ENCODE measurements at regions not wholly inside any gene's neighbourhood (a gene's known extent, or its start where the extent isn't known, plus 50 kb on each side); places are given as distances from the start of the nearest gene placed in this dataset.
A peak's percentile ranks its signal among the peaks of the same experiment; 100 is the strongest.

GRCh38 chr15:37203050-37203449 lies 102.7 kb upstream of the MEIS2 start:
- 81% methylated on average over 2 of the region's 2 CpGs for WGBS
- Histone ChIP-seq H4K91ac (ENCODE audit: low read length) (no peak overlapping the region), H3K4me1 (ENCODE audit: control insufficient read depth, insufficient read depth, low read depth, low read length) (no peaks in the 10 kb centered on the region), H3K79me1 (replicated peaks; ENCODE audit: low read length, poor library complexity, severe bottlenecking) (no peaks in the 10 kb centered on the region), H2BK120ac (ENCODE audit: low read depth, low read length) (no peak overlapping the region), H3K23ac (ENCODE audit: low read length in 2 of 2) (no peak overlapping the region), H2BK12ac (ENCODE audit: low read length in 2 of 2) (no peak overlapping the region), H3K18ac (ENCODE audit: low read depth in 1 of 2, low read length in 2 of 2) (no peak overlapping the region), H3K4me3 (ENCODE audit: insufficient read depth in 1 of 2, low read depth in 1 of 2, low read length in 2 of 2) (no peak overlapping the region), H3K4ac (ENCODE audit: low read depth in 1 of 2, low read length in 2 of 2) (no peak overlapping the region), H2BK5ac (ENCODE audit: low read depth, low read length, poor library complexity, severe bottlenecking) (no peak overlapping the region), H3K27me3 (ENCODE audit: control insufficient read depth in 1 of 2, insufficient read depth in 1 of 2, low read length in 2 of 2) (no peaks in the 10 kb centered on the region), H4K8ac (ENCODE audit: low read length) (no peak overlapping the region), H3K9me3 (ENCODE audit: control insufficient read depth, low read length) (no peaks in the 10 kb centered on the region), H3K27ac (ENCODE audit: low read length, poor library complexity, severe bottlenecking) (no peak overlapping the region), H3K14ac (ENCODE audit: low read length in 2 of 2) (no peak overlapping the region), H2BK15ac (ENCODE audit: low read depth, poor library complexity, severe bottlenecking) (no peak overlapping the region), H3K4me2 (ENCODE audit: low read length, poor library complexity, severe bottlenecking) (no peak overlapping the region), H3K9ac (ENCODE audit: low read length) (no peak overlapping the region), H2AK5ac (ENCODE audit: low read length, severe bottlenecking) (no peak overlapping the region), H3K36me3 (ENCODE audit: control insufficient read depth in 1 of 2, insufficient read depth in 2 of 2, low read depth in 1 of 2, low read length in 2 of 2) (no peaks in the 10 kb centered on the region), H2AFZ (ENCODE audit: low read depth, low read length) (no peak overlapping the region)
- DNase-seq = no peak

- WGBS = no CpG with 5 or more reads among the region's 1 CpG
- Histone ChIP-seq H3K9me3 (ENCODE audit: control insufficient read depth, low read length) (no peaks in the 10 kb centered on the region), H3K23ac (ENCODE audit: low read length in 2 of 2) (no peak overlapping the region), H2BK12ac (ENCODE audit: low read length in 2 of 2) (no peak overlapping the region), H2AFZ (ENCODE audit: low read depth, low read length) (no peak overlapping the region), H2AK5ac (ENCODE audit: low read length, severe bottlenecking) (no peak overlapping the region), H3K27ac (ENCODE audit: low read length, poor library complexity, severe bottlenecking) (no peak overlapping the region), H3K4me1 (ENCODE audit: control insufficient read depth, insufficient read depth, low read depth, low read length) (no peaks in the 10 kb centered on the region), H2BK5ac (ENCODE audit: low read depth, low read length, poor library complexity, severe bottlenecking) (no peak overlapping the region), H3K27me3 (ENCODE audit: control insufficient read depth in 1 of 2, insufficient read depth in 1 of 2, low read length in 2 of 2) (no peaks in the 10 kb centered on the region), H2BK120ac (ENCODE audit: low read depth, low read length) (no peak overlapping the region), H3K36me3 (ENCODE audit: control insufficient read depth in 1 of 2, insufficient read depth in 2 of 2, low read depth in 1 of 2, low read length in 2 of 2) (no peaks in the 10 kb centered on the region), H4K91ac (ENCODE audit: low read length) (no peak overlapping the region), H3K14ac (ENCODE audit: low read length in 2 of 2) (no peak overlapping the region), H2BK15ac (ENCODE audit: low read depth, poor library complexity, severe bottlenecking) (no peak overlapping the region), H3K79me1 (replicated peaks; ENCODE audit: low read length, poor library complexity, severe bottlenecking) (no peaks in the 10 kb centered on the region), H3K4ac (ENCODE audit: low read depth in 1 of 2, low read length in 2 of 2) (no peak overlapping the region), H3K4me2 (ENCODE audit: low read length, poor library complexity, severe bottlenecking) (no peak overlapping the region), H4K8ac (ENCODE audit: low read length) (no peak overlapping the region), H3K4me3 (ENCODE audit: insufficient read depth in 1 of 2, low read depth in 1 of 2, low read length in 2 of 2) (no peak overlapping the region), H3K18ac (ENCODE audit: low read depth in 1 of 2, low read length in 2 of 2) (no peak overlapping the region), H3K9ac (ENCODE audit: low read length) (no peak overlapping the region)
- no peak for DNase-seq
Measured at GRCh38 chr15:37204692-37205091, 104.3 kb upstream of the MEIS2 start.

GRCh38 chr15:37206690-37207089 lies 106.3 kb upstream of the MEIS2 start:
- Histone ChIP-seq H2BK12ac (ENCODE audit: low read length in 2 of 2) (no peak overlapping the region), H2BK15ac (ENCODE audit: low read depth, poor library complexity, severe bottlenecking) (no peak overlapping the region), H3K4me3 (ENCODE audit: insufficient read depth in 1 of 2, low read depth in 1 of 2, low read length in 2 of 2) (no peak overlapping the region), H3K4me1 (ENCODE audit: control insufficient read depth, insufficient read depth, low read depth, low read length) (no peaks in the 10 kb centered on the region), H3K4ac (ENCODE audit: low read depth in 1 of 2, low read length in 2 of 2) (no peak overlapping the region), H2AK5ac (ENCODE audit: low read length, severe bottlenecking) (no peak overlapping the region), H3K79me1 (replicated peaks; ENCODE audit: low read length, poor library complexity, severe bottlenecking) (no peaks in the 10 kb centered on the region), H3K18ac (ENCODE audit: low read depth in 1 of 2, low read length in 2 of 2) (no peak overlapping the region), H3K27me3 (ENCODE audit: control insufficient read depth in 1 of 2, insufficient read depth in 1 of 2, low read length in 2 of 2) (no peaks in the 10 kb centered on the region), H2BK120ac (ENCODE audit: low read depth, low read length) (no peak overlapping the region), H2AFZ (ENCODE audit: low read depth, low read length) (no peak overlapping the region), H2BK5ac (ENCODE audit: low read depth, low read length, poor library complexity, severe bottlenecking) (no peak overlapping the region), H3K4me2 (ENCODE audit: low read length, poor library complexity, severe bottlenecking) (no peak overlapping the region), H3K14ac (ENCODE audit: low read length in 2 of 2) (no peak overlapping the region), H3K27ac (ENCODE audit: low read length, poor library complexity, severe bottlenecking) (no peak overlapping the region), H3K36me3 (ENCODE audit: control insufficient read depth in 1 of 2, insufficient read depth in 2 of 2, low read depth in 1 of 2, low read length in 2 of 2) (no peaks in the 10 kb centered on the region), H3K23ac (ENCODE audit: low read length in 2 of 2) (peak overlapping the region in 1 of 2 experiments; percentile 72), H3K9me3 (ENCODE audit: control insufficient read depth, low read length) (no peaks in the 10 kb centered on the region), H4K91ac (ENCODE audit: low read length) (no peak overlapping the region), H4K8ac (ENCODE audit: low read length) (no peak overlapping the region), H3K9ac (ENCODE audit: low read length) (no peak overlapping the region)
- DNase-seq = no peak
- WGBS = 94% methylated on average over 2 of the region's 2 CpGs

- Histone ChIP-seq H3K4ac (ENCODE audit: low read depth in 1 of 2, low read length in 2 of 2) (no peak overlapping the region), H4K8ac (ENCODE audit: low read length) (no peak overlapping the region), H3K4me1 (ENCODE audit: control insufficient read depth, insufficient read depth, low read depth, low read length) (no peaks in the 10 kb centered on the region), H2BK120ac (ENCODE audit: low read depth, low read length) (no peak overlapping the region), H3K27me3 (ENCODE audit: control insufficient read depth in 1 of 2, insufficient read depth in 1 of 2, low read length in 2 of 2) (no peaks in the 10 kb centered on the region), H3K79me1 (replicated peaks; ENCODE audit: low read length, poor library complexity, severe bottlenecking) (no peaks in the 10 kb centered on the region), H2BK5ac (ENCODE audit: low read depth, low read length, poor library complexity, severe bottlenecking) (no peak overlapping the region), H3K4me2 (ENCODE audit: low read length, poor library complexity, severe bottlenecking) (no peak overlapping the region), H2AFZ (ENCODE audit: low read depth, low read length) (no peak overlapping the region), H2BK12ac (ENCODE audit: low read length in 2 of 2) (no peak overlapping the region), H3K36me3 (ENCODE audit: control insufficient read depth in 1 of 2, insufficient read depth in 2 of 2, low read depth in 1 of 2, low read length in 2 of 2) (no peaks in the 10 kb centered on the region), H3K18ac (ENCODE audit: low read depth in 1 of 2, low read length in 2 of 2) (no peak overlapping the region), H3K23ac (ENCODE audit: low read length in 2 of 2) (no peak overlapping the region), H4K91ac (ENCODE audit: low read length) (no peak overlapping the region), H3K9me3 (ENCODE audit: control insufficient read depth, low read length) (no peaks in the 10 kb centered on the region), H2AK5ac (ENCODE audit: low read length, severe bottlenecking) (no peak overlapping the region), H3K4me3 (ENCODE audit: insufficient read depth in 1 of 2, low read depth in 1 of 2, low read length in 2 of 2) (no peak overlapping the region), H3K9ac (ENCODE audit: low read length) (no peak overlapping the region), H2BK15ac (ENCODE audit: low read depth, poor library complexity, severe bottlenecking) (no peak overlapping the region), H3K14ac (ENCODE audit: low read length in 2 of 2) (no peak overlapping the region), H3K27ac (ENCODE audit: low read length, poor library complexity, severe bottlenecking) (no peak overlapping the region)
- no peak for DNase-seq
- WGBS = no CpG with 5 or more reads among the region's 3 CpGs
Measured at GRCh38 chr15:37208146-37209040, 108.0 kb upstream of the MEIS2 start.

Measured in mesenchymal stem cell (in vitro differentiated cells and primary cell).